HEK293 (cell line): ENCODE measurements at regions not wholly inside any gene's neighbourhood (a gene's known extent, or its start where the extent isn't known, plus 50 kb on each side); places are given as distances from the start of the nearest gene placed in this dataset.

Experiments
- CTCF ChIA-PET: fragments of 350-600 bp; formaldehyde crosslinking; extraction: SDS; loops from one replicate; lab custom pipeline; 2021; ENCODE audit warnings: antibody characterized with exemption; lab: Yijun Ruan, JAX
- POLR2A ChIA-PET: fragments of 300-600 bp; formaldehyde crosslinking; extraction: SDS; loops from one replicate; lab custom pipeline; 2020; ENCODE audit warnings: antibody characterized with exemption, inconsistent platforms; lab: Yijun Ruan, JAX
- H3K27ac ChIP-seq: fragments of 200-500 bp; sonication (Bioruptor generic); 2 replicates; pipeline ENCODE4 v1.5.1; 2014; ENCODE audit warnings: low read depth, low read length, control low read depth, inconsistent platforms; ENCODE audit errors: extremely low read depth
- H3K36me3 ChIP-seq, 2 experiments: fragments of 200-500 bp in 1 of 2; sonication (Bioruptor generic) in 1 of 2; 1 replicate in 1 of 2; 2 replicates in 1 of 2; pipeline ENCODE4 v1.5.1; 2014 to 2017; ENCODE audit warnings: inconsistent platforms in 2 of 2, low read length in 2 of 2; ENCODE audit not compliant: control insufficient read depth in 2 of 2, insufficient read depth in 1 of 2
- H3K4me1 ChIP-seq: fragments of 200-500 bp; sonication (Bioruptor generic); 2 replicates; pipeline ENCODE4 v1.5.1; 2014; ENCODE audit warnings: mild to moderate bottlenecking, low read length, inconsistent platforms; ENCODE audit not compliant: control insufficient read depth, insufficient read depth
- H3K4me3 ChIP-seq: 2 replicates; pipeline ENCODE4 v1.5.1; 2011; ENCODE audit warnings: low read depth, mild to moderate bottlenecking, control low read depth, low read length, moderate library complexity
- H3K9me3 ChIP-seq: fragments of 200-500 bp; sonication (Bioruptor generic); 2 replicates; pipeline ENCODE4 v1.5.1; 2014; ENCODE audit warnings: low read depth, low read length, inconsistent platforms; ENCODE audit not compliant: control insufficient read depth, insufficient read depth
- BCL11A ChIP-seq: fragments of 450-650 bp; formaldehyde crosslinking; IDR thresholded peaks from 2 replicates; pipeline ENCODE4 v1.5.1; 2016; ENCODE audit warnings: low read depth, missing biosample characterization, missing genetic modification characterization
- IKZF3 ChIP-seq: fragments of 450-650 bp; IDR thresholded peaks from 2 replicates; pipeline ENCODE4 v1.5.0; 2018; ENCODE audit warnings: missing biosample characterization, mild to moderate bottlenecking, missing genetic modification characterization, moderate library complexity
- SP2 ChIP-seq: fragments of 450-650 bp; formaldehyde crosslinking; IDR thresholded peaks from 2 replicates; pipeline ENCODE4 v1.5.1; 2016; ENCODE audit warnings: missing biosample characterization, missing genetic modification characterization
- TRIM28 ChIP-seq: IDR thresholded peaks from 2 replicates; pipeline ENCODE4 v1.6.1; 2011; ENCODE audit warnings: low read length, control low read depth, borderline replicate concordance
- ZBTB17 ChIP-seq: fragments of 450-650 bp; formaldehyde crosslinking; IDR thresholded peaks from 2 replicates; pipeline ENCODE4 v1.5.1; 2016; ENCODE audit warnings: missing biosample characterization, missing genetic modification characterization
- ZBTB48 ChIP-seq: fragments of 450-650 bp; formaldehyde crosslinking; IDR thresholded peaks from 2 replicates; pipeline ENCODE4 v1.5.1; 2016; ENCODE audit warnings: missing biosample characterization, missing genetic modification characterization
- ZNF132 ChIP-seq: fragments of 450-650 bp; formaldehyde crosslinking; IDR thresholded peaks from 2 replicates; pipeline ENCODE4 v1.5.1; 2017; ENCODE audit warnings: missing biosample characterization, missing genetic modification characterization, borderline replicate concordance
- ZNF146 ChIP-seq: fragments of 450-650 bp; formaldehyde crosslinking; IDR thresholded peaks from 2 replicates; pipeline ENCODE4 v1.5.1; 2016; ENCODE audit warnings: missing biosample characterization, missing genetic modification characterization
- ZNF169 ChIP-seq: fragments of 450-650 bp; formaldehyde crosslinking; IDR thresholded peaks from 2 replicates; pipeline ENCODE4 v1.5.1; 2016; ENCODE audit warnings: missing biosample characterization, missing genetic modification characterization
- ZNF302 ChIP-seq: fragments of 450-650 bp; formaldehyde crosslinking; IDR thresholded peaks from 2 replicates; pipeline ENCODE4 v1.5.1; 2016; ENCODE audit warnings: missing biosample characterization, missing genetic modification characterization, low read depth
- ZNF366 ChIP-seq: fragments of 450-650 bp; formaldehyde crosslinking; conservative IDR thresholded peaks from 2 replicates; pipeline ENCODE4 v1.5.1; 2016; ENCODE audit warnings: missing biosample characterization, missing genetic modification characterization
- ZNF624 ChIP-seq: fragments of 450-650 bp; formaldehyde crosslinking; IDR thresholded peaks from 2 replicates; pipeline ENCODE4 v1.5.1; 2017; ENCODE audit warnings: missing biosample characterization, missing genetic modification characterization
- ZNF677 ChIP-seq: fragments of 450-650 bp; IDR thresholded peaks from 2 replicates; pipeline ENCODE4 v1.5.0; 2018; ENCODE audit warnings: missing biosample characterization, mild to moderate bottlenecking, missing genetic modification characterization, moderate library complexity
- ZNF792 ChIP-seq: fragments of 450-650 bp; formaldehyde crosslinking; IDR thresholded peaks from 2 replicates; pipeline ENCODE4 v1.5.1; 2016; ENCODE audit warnings: missing biosample characterization, missing genetic modification characterization
- TF ChIP-seq, protein P1 (sequence below): fragments of 450-650 bp; formaldehyde crosslinking; IDR thresholded peaks from 2 replicates; pipeline ENCODE4 v1.5.1; 2017; ENCODE audit warnings: missing biosample characterization, mild to moderate bottlenecking, missing genetic modification characterization, moderate library complexity
- TF ChIP-seq, protein P2 (sequence below): fragments of 450-650 bp; formaldehyde crosslinking; IDR thresholded peaks from 2 replicates; pipeline ENCODE4 v1.5.1; 2016; ENCODE audit warnings: missing biosample characterization, missing genetic modification characterization, borderline replicate concordance
- TF ChIP-seq, protein P3 (sequence below): fragments of 450-650 bp; formaldehyde crosslinking; IDR thresholded peaks from 2 replicates; pipeline ENCODE4 v1.5.1; 2016; ENCODE audit warnings: missing biosample characterization, missing genetic modification characterization

DNA sequence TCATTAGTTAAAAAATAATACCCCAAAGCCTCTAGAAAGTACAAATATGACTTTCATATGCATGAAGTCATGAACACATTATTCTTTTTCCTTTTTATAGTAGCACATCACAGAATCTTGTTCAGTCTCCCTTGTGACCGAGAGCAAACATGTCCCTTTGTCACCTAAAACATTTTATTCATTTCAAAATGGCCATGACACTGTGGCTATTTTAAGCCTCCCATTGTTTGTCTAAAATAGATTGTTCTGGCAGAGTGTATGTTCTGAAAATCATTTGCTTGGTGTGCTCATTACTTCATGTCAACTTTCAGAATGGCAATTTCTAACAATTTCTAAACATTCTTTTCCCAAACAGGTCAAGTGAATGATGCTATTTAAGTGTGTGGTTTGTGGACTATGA is 865.0 kb downstream of the JRKL start (continued):
- TF ChIP-seq IKZF3 (tag by site-specific recombination), result no peak

GRCh38 chr11:97259434-97259833 is 869.6 kb downstream of the JRKL start:
- no peak overlapping the region for H3K27ac ChIP-seq
- ChIA-PET POLR2A (no interaction called here), CTCF (no interaction called here)
- no peaks in the 10 kb centered on the region for H3K36me3 ChIP-seq
- no peaks in the 10 kb centered on the region for H3K4me1 ChIP-seq
- TF ChIP-seq ZNF792 (no peak), SP2 (tag by site-specific recombination) (no peak), BCL11A (tag by site-specific recombination) (no peak), ZBTB17 (tag by site-specific recombination) (no peak), ZNF302 (tag by site-specific recombination) (no peak), TRIM28 (no peak), ZNF366 (no peak)
- TF ChIP-seq, protein P1, sequence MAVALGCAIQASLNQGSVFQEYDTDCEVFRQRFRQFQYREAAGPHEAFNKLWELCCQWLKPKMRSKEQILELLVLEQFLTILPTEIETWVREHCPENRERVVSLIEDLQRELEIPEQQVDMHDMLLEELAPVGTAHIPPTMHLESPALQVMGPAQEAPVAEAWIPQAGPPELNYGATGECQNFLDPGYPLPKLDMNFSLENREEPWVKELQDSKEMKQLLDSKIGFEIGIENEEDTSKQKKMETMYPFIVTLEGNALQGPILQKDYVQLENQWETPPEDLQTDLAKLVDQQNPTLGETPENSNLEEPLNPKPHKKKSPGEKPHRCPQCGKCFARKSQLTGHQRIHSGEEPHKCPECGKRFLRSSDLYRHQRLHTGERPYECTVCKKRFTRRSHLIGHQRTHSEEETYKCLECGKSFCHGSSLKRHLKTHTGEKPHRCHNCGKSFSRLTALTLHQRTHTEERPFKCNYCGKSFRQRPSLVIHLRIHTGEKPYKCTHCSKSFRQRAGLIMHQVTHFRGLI (tag by site-specific recombination), result no peak
- TF ChIP-seq, all 188 proteins: peak for 0
- no peak overlapping the region for H3K4me3 ChIP-seq
- H3K9me3 ChIP-seq, result no peaks in the 10 kb centered on the region

DNA sequence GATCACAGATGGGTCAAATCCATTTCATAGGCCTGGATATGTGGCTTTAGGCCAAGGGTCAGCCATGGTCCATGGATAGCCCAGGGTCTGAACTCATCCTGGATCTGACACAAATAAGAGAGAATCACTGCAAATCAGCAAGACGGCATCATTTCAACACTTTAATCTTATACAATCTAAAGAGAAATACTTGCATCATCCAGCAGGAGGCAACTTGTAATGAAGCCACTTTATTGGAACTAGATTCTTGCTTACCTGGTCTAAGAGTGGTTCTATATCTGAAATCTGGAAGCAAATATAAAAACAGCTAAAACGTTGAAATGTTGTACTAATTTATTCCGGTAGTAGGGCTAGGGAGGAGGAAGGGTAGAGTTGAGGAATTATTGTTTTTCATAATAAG is 870.1 kb downstream of the JRKL start:
- CTCF ChIA-PET, result no interaction called here
- POLR2A ChIA-PET, result no interaction called here
- no peaks in the 10 kb centered on the region for H3K9me3 ChIP-seq
- no peak overlapping the region for H3K27ac ChIP-seq
- no peaks in the 10 kb centered on the region for H3K36me3 ChIP-seq
- no peak overlapping the region for H3K4me3 ChIP-seq
- H3K4me1 ChIP-seq, result no peaks in the 10 kb centered on the region
- no peak for TF ChIP-seq ZBTB48 (tag by site-specific recombination)

GRCh38 chr11:97263183-97263858 is 873.5 kb downstream of the JRKL start:
- no peaks in the 10 kb centered on the region for H3K9me3 ChIP-seq

DNA sequence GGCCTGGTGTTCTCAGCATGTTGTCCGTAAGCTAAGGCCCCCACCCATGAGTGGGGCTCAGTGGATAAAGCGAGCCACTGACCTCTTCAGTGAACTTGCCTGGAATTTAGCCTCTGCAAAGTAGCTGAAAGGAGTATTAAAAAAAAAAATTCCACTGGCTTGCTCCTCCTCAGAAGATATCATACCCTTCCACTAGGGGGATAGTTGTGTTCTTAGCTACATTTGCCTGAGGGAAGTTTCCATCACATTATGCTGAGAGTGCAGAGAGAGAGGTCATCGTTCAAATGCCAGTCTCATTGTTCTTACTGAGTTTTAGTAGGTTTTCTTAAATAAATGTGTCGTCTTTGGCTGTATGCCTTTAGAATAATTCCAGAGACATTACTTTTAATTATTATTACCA is 879.7 kb downstream of the JRKL start:
- CTCF ChIA-PET, result interaction anchor here (0.6 kb wide), 3 partner anchors 178 to 1377 kb away, joined by 3 to 5 read pairs (median 4); no protein-coding TSS in a partner anchor
- Histone ChIP-seq H3K4me1 (no peaks in the 10 kb centered on the region), H3K27ac (no peak overlapping the region), H3K4me3 (no peak overlapping the region), H3K36me3 (no peaks in the 10 kb centered on the region), H3K9me3 (no peaks in the 10 kb centered on the region)
- POLR2A ChIA-PET, result no interaction called here
- TF ChIP-seq ZNF146 (no peak), ZNF624 (tag by site-specific recombination) (no peak), ZNF792 (no peak), ZBTB48 (tag by site-specific recombination) (no peak), ZNF677 (tag by site-specific recombination) (no peak)
- TF ChIP-seq, protein P2, sequence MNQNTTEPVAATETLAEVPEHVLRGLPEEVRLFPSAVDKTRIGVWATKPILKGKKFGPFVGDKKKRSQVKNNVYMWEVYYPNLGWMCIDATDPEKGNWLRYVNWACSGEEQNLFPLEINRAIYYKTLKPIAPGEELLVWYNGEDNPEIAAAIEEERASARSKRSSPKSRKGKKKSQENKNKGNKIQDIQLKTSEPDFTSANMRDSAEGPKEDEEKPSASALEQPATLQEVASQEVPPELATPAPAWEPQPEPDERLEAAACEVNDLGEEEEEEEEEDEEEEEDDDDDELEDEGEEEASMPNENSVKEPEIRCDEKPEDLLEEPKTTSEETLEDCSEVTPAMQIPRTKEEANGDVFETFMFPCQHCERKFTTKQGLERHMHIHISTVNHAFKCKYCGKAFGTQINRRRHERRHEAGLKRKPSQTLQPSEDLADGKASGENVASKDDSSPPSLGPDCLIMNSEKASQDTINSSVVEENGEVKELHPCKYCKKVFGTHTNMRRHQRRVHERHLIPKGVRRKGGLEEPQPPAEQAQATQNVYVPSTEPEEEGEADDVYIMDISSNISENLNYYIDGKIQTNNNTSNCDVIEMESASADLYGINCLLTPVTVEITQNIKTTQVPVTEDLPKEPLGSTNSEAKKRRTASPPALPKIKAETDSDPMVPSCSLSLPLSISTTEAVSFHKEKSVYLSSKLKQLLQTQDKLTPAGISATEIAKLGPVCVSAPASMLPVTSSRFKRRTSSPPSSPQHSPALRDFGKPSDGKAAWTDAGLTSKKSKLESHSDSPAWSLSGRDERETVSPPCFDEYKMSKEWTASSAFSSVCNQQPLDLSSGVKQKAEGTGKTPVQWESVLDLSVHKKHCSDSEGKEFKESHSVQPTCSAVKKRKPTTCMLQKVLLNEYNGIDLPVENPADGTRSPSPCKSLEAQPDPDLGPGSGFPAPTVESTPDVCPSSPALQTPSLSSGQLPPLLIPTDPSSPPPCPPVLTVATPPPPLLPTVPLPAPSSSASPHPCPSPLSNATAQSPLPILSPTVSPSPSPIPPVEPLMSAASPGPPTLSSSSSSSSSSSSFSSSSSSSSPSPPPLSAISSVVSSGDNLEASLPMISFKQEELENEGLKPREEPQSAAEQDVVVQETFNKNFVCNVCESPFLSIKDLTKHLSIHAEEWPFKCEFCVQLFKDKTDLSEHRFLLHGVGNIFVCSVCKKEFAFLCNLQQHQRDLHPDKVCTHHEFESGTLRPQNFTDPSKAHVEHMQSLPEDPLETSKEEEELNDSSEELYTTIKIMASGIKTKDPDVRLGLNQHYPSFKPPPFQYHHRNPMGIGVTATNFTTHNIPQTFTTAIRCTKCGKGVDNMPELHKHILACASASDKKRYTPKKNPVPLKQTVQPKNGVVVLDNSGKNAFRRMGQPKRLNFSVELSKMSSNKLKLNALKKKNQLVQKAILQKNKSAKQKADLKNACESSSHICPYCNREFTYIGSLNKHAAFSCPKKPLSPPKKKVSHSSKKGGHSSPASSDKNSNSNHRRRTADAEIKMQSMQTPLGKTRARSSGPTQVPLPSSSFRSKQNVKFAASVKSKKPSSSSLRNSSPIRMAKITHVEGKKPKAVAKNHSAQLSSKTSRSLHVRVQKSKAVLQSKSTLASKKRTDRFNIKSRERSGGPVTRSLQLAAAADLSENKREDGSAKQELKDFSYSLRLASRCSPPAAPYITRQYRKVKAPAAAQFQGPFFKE (tag by site-specific recombination), result no peak

More at GRCh38 chr11:97263183-97263858, 873.5 kb downstream of the JRKL start:
- H3K36me3 ChIP-seq, result no peaks in the 10 kb centered on the region
- no peaks in the 10 kb centered on the region for H3K4me1 ChIP-seq
- ChIA-PET POLR2A (no interaction called here), CTCF (no interaction called here)
- no peak for TF ChIP-seq ZNF169 (tag by site-specific recombination)
- TF ChIP-seq, protein P3, sequence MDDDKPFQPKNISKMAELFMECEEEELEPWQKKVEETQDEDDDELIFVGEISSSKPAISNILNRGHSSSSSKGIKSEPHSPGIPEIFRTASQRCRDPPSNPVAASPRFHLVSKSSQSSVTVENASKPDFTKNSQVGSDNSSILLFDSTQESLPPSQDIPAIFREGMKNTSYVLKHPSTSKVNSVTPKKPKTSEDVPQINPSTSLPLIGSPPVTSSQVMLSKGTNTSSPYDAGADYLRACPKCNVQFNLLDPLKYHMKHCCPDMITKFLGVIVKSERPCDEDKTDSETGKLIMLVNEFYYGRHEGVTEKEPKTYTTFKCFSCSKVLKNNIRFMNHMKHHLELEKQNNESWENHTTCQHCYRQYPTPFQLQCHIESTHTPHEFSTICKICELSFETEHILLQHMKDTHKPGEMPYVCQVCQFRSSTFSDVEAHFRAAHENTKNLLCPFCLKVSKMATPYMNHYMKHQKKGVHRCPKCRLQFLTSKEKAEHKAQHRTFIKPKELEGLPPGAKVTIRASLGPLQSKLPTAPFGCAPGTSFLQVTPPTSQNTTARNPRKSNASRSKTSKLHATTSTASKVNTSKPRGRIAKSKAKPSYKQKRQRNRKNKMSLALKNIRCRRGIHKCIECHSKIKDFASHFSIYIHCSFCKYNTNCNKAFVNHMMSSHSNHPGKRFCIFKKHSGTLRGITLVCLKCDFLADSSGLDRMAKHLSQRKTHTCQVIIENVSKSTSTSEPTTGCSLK, result no peak
- TF ChIP-seq ZNF132 (tag by site-specific recombination), result no peak
- no peak overlapping the region for H3K27ac ChIP-seq
- no peak overlapping the region for H3K4me3 ChIP-seq
